GOT3 (cell line): ENCODE measurements at regions not wholly inside any gene's neighbourhood (a gene's known extent, or its start where the extent isn't known, plus 50 kb on each side); places are given as distances from the start of the nearest gene placed in this dataset.

Experiments used
- DNase-seq: peaks from one replicate; lab custom pipeline; 2025; ENCODE audit warnings: mixed read lengths; lab: John Stamatoyannopoulos, UW

GRCh38 chr19:32172566-32173160, 172.7 kb upstream of the ZNF507 start:
- no peak for DNase-seq

GRCh38 chr19:32173836-32174235, 171.6 kb upstream of the ZNF507 start:
- no peak for DNase-seq

DNA sequence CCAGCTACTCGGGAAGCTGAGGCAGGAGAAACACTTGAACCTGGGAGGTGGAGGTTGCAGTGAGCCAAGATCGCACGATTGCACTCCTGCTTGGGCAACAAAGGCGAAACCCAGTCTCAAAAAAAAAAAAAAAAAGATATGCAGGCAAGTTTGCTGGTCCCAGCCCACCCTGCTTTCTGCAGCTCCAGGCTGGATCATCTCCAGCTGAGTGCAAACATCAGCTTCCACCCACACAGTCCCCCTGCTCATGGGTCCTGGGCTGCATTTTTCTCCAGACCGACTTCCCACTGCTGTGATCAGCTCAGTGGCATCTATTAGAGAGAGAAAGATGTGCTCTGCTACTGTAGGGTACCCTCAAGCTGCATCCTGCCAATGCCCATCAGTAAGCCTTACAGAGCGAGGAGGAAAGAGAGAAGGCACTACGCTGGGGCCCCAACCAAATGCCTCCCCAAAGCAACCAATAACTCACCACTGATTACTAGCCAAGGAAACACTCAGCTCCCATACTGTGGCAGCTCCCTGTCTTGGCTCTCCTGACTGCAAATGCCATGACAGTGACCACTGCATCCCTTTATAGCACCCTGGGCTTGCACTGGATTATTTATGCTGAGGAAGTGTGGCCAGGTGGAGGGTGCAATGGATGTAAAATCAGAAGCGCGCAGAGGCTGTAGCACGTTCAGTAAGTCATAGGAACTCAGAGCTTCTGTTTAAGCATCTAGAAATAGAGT, 170.9 kb upstream of the ZNF507 start:
- DNase-seq = no peak

DNA sequence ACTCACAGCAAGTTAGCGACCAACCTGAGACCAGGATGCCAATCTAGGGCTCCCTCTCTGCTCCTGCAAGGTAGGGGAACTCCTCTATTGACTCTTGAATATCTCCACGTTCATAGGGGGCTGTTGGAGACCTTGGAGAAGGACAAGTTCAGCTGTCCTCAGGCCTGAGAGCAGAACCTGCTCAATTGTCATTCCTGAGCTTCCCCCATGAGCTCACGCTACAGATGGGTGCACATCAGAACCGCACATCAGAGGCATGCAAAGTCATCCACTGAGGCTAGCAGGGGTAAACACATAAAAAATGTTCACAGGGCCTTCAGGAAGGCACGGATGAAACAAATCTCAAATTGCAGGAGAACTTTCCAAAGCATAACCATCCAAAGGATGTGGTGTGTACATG, 168.8 kb upstream of the ZNF507 start:
- DNase-seq = no peak

GRCh38 chr19:32177686-32178085, 167.7 kb upstream of the ZNF507 start:
- DNase-seq = no peak

DNA sequence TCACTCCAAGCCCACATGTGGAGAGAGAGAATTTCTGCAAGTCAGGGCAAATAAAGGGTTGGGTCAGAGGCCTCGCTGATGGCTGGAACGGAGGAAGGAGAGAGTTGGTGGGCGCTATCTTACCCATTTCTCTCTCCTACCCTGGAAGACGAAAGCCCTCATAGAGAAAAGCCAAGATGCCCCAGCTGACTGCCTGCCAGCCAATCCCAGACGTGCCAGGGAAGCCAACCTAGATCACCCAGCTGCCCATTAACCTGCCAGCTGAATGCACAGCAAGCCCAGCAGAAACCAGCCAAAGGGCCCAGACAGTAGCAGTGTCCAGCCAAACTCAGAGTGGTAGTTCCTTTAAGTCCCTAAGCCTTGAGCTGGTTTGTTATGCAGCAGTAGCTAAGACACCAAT, 167.0 kb upstream of the ZNF507 start:
- DNase-seq = no peak

- no peak for DNase-seq
Measured at GRCh38 chr19:32178956-32179355, 166.5 kb upstream of the ZNF507 start.

- DNase-seq = no peak
Measured at GRCh38 chr19:32181216-32181920, 164.0 kb upstream of the ZNF507 start.

- DNase-seq = no peak
Measured at GRCh38 chr19:32186542-32187330, 158.7 kb upstream of the ZNF507 start.

DNA sequence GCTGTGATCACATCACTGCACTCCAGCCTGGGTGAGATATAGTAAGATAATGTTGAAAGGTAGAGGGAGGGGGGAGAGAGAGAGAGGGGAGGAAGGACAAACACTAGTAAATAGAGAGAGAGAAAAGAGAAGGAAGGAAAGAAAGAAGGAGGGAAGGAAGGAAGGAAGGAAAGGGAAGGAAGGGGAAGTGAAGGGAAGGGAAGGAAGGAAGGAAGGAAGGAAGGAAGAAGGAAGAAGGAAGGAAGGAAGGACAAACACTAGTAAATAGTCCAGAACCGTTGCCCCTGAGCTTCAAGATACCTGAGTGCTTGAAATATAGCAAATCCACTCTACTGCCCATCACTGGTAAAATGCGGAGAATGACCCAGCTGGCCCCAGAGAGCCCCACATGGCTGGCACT, 156.5 kb upstream of the ZNF507 start:
- no peak for DNase-seq

DNA sequence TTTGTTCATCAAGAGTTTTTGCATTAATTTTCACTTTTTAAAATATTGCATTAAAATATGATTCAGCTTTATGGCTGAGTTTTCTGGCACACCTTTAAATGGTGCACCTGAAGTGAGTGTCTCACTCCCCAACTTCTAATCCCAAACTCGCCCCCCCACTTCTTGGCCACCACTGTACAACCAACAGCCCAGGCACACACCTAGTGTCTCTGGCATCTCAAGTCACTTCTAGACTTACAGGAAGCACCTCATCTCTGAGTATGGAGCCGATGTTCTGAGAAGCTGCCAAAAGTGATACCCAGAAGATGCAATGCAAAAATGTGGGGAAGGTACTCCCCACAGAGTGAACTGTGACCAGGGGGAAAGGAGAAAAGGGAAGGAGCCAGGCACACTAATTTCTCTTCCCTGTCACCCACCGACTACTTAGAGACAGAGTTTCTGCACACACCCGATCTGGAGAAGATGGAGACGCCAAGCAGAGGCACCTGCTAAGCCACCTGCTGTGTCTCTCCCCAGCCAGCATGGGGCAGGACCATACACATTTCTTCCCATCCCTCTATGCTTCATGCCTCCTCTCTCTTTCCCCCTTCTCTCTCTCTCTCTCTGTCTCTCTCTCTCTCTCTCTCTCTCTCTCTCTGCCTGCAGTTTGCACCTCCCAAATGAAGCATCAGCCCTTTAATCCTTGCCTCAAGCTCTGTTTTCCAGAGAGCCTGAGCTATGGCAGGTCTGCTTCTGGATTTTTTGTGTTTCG, 155.3 kb upstream of the ZNF507 start:
- DNase-seq = no peak

GRCh38 chr19:32191921-32192320, 153.5 kb upstream of the ZNF507 start:
- DNase-seq = no peak

GRCh38 chr19:32195706-32196610, 149.5 kb upstream of the ZNF507 start:
- DNase-seq = no peak

DNA sequence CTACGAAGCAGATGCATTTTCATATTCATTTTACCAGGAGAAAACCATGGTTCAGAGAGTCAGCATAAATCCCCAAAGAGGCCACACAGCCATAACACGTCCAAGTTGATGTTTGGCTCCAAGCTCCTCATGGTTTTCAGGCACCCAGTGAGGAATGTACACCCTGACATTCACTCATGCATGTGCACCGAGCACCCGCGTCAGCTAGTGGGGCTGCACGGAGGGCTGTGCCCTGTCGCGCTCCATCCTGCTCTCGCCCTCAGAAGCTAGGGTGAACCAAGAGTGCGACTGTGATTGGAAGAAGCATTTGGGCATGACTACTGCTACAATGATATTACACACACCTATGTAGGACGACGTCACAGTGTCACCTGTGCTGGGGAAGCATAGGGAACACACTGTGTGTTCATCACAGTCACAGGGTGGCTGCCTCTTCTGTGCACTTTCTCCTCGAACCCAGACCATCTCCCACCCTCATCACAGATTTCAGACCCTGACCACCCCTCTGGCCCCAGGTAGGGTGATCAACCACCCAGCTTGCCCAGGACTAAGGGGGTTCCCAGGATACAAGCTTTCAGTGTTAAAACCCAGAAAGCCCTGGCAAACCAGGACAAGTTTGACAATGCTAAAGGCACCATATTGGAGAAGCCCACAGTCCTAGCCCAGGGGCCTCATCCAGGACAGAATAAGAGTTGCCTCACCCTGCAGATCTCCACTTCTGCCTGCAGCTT, 148.6 kb upstream of the ZNF507 start:
- no peak for DNase-seq

- no peak for DNase-seq
Measured at GRCh38 chr19:32197896-32198882, 147.2 kb upstream of the ZNF507 start.

GRCh38 chr19:32199501-32200040, 145.8 kb upstream of the ZNF507 start:
- DNase-seq = no peak

- DNase-seq = no peak
Measured at GRCh38 chr19:32200312-32201038, 144.9 kb upstream of the ZNF507 start.

DNA sequence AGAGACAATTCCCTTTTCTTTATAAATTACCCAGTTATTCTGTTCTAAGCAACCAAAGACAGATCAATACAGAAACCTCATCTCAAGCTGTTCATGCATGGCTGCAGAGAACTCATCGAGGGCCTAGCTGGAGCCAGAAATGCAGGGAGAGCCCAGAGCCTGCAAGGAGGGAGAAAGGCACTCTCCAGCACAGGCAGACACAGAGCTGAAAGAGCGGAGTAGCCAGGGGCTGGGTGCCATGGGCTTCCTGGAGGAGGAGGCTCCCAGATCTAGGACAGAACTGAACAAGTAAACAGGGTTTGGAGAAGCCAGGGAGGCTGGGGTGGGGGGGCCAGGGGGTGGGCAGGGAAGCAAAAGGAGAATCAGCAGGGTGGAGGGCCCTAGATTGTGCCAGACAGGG, 144.2 kb upstream of the ZNF507 start:
- no peak for DNase-seq
